Chondrocyte (in vitro differentiated cells): ENCODE measurements at regions not wholly inside any gene's neighbourhood (a gene's known extent, or its start where the extent isn't known, plus 50 kb on each side); places are given as distances from the start of the nearest gene placed in this dataset.
"Not testable (repeated sequence)": the region's sequence is repeated elsewhere in the genome, so short reads cannot be mapped to it uniquely, and the experiment has no call there.

Source experiments
- DNase-seq: peaks from one replicate; pipeline ENCODE4 v3.0.0; 2021; ENCODE audit warnings: mixed read lengths, low spot score
- H3K27ac Mint-ChIP-seq: one replicate; pipeline ENCODE4 v1.8.0; 2021; ENCODE audit warnings: mild to moderate bottlenecking, moderate library complexity, mixed read lengths; ENCODE audit not compliant: unreplicated experiment
- H3K27me3 Mint-ChIP-seq: 2 replicates; pipeline ENCODE4 v1.8.0; 2021; ENCODE audit warnings: low read depth, mixed read lengths
- H3K36me3 Mint-ChIP-seq: 2 replicates; pipeline ENCODE4 v1.8.0; 2021; ENCODE audit warnings: low read depth, mixed read lengths
- H3K4me1 Mint-ChIP-seq: 2 replicates; pipeline ENCODE4 v1.8.0; 2021; ENCODE audit warnings: low read depth, mild to moderate bottlenecking, mixed read lengths
- H3K4me3 Mint-ChIP-seq: one replicate; pipeline ENCODE4 v1.8.0; 2021; ENCODE audit warnings: mild to moderate bottlenecking, moderate library complexity, mixed read lengths; ENCODE audit not compliant: unreplicated experiment
- H3K9me3 Mint-ChIP-seq: 2 replicates; pipeline ENCODE4 v1.8.0; 2021; ENCODE audit warnings: low read depth, mixed read lengths
- CTCF ChIP-seq: fragments of 200-600 bp; sonication (generic); IDR thresholded peaks from 2 replicates; pipeline ENCODE4 v1.5.0; 2021; ENCODE audit warnings: antibody characterized with exemption, mild to moderate bottlenecking, moderate library complexity

GRCh38 chr4:33725861-33726260, 2518.5 kb downstream of the ARAP2 start:
- DNase-seq, result no peak
- H3K4me3 Mint-ChIP-seq, result no peak overlapping the region
- H3K4me1 Mint-ChIP-seq, result peaks cover 8% of the 10 kb centered on the region
- peaks cover 4% of the 10 kb centered on the region for H3K9me3 Mint-ChIP-seq
- H3K36me3 Mint-ChIP-seq, result no peaks in the 10 kb centered on the region
- no peak for TF ChIP-seq CTCF
- H3K27ac Mint-ChIP-seq, result no peak overlapping the region
- H3K27me3 Mint-ChIP-seq, result no peaks in the 10 kb centered on the region

- H3K27me3 Mint-ChIP-seq, result no peaks in the 10 kb centered on the region
- H3K36me3 Mint-ChIP-seq, result no peaks in the 10 kb centered on the region
- H3K4me3 Mint-ChIP-seq, result no peak overlapping the region
- no peaks in the 10 kb centered on the region for H3K4me1 Mint-ChIP-seq
- TF ChIP-seq CTCF, result no peak
- no peak overlapping the region for H3K27ac Mint-ChIP-seq
- no peak for DNase-seq
- H3K9me3 Mint-ChIP-seq, result peaks cover 2% of the 10 kb centered on the region
Observed at GRCh38 chr4:33737726-33738125, 2506.6 kb downstream of the ARAP2 start.

- H3K4me3 Mint-ChIP-seq, result no peak overlapping the region
- DNase-seq, result no peak
- no peaks in the 10 kb centered on the region for H3K4me1 Mint-ChIP-seq
- peaks cover 6% of the 10 kb centered on the region for H3K9me3 Mint-ChIP-seq
- TF ChIP-seq CTCF, result no peak
- no peaks in the 10 kb centered on the region for H3K27me3 Mint-ChIP-seq
- peaks cover 1% of the 10 kb centered on the region for H3K36me3 Mint-ChIP-seq
- H3K27ac Mint-ChIP-seq, result no peak overlapping the region
Observed at GRCh38 chr4:33739884-33740632, 2504.3 kb downstream of the ARAP2 start.

- not testable (repeated sequence) for H3K4me1 Mint-ChIP-seq, DNase-seq, H3K36me3 Mint-ChIP-seq, H3K9me3 Mint-ChIP-seq, H3K27me3 Mint-ChIP-seq, H3K4me3 Mint-ChIP-seq, H3K27ac Mint-ChIP-seq
Observed at GRCh38 chr4:33740871-33741270, 2503.4 kb downstream of the ARAP2 start.

- TF ChIP-seq CTCF, result no peak
- H3K36me3 Mint-ChIP-seq, result peaks cover 1% of the 10 kb centered on the region
- no peak overlapping the region for H3K27ac Mint-ChIP-seq
- no peak overlapping the region for H3K4me3 Mint-ChIP-seq
- DNase-seq, result no peak
- H3K9me3 Mint-ChIP-seq, result peaks cover 10% of the 10 kb centered on the region
- H3K4me1 Mint-ChIP-seq, result no peaks in the 10 kb centered on the region
- H3K27me3 Mint-ChIP-seq, result no peaks in the 10 kb centered on the region
Observed at GRCh38 chr4:33746979-33747378, 2497.3 kb downstream of the ARAP2 start.

- Mint-ChIP-seq H3K27me3 (no peaks in the 10 kb centered on the region), H3K36me3 (no peaks in the 10 kb centered on the region), H3K4me3 (no peak overlapping the region), H3K4me1 (no peaks in the 10 kb centered on the region), H3K9me3 (peaks cover 4% of the 10 kb centered on the region), H3K27ac (no peak overlapping the region)
- no peak for DNase-seq
- no peak for TF ChIP-seq CTCF
Observed at GRCh38 chr4:33751050-33751449, 2493.3 kb downstream of the ARAP2 start.
